Astrocyte (in vitro differentiated cells and primary cell): ENCODE measurements at regions not wholly inside any gene's neighbourhood (a gene's known extent, or its start where the extent isn't known, plus 50 kb on each side); places are given as distances from the start of the nearest gene placed in this dataset.
"Not testable (repeated sequence)": the region's sequence is repeated elsewhere in the genome, so short reads cannot be mapped to it uniquely, and the experiment has no call there.

Experiments
- DNase-seq: peaks from one replicate; pipeline ENCODE4 v3.0.0-alpha.2; 2010; ENCODE audit warnings: low read depth
- FAIRE-seq: peaks from 2 replicates; lab custom pipeline; 2011; peaks lifted over from hg19 to GRCh38; lab: Jason Lieb, UNC
- H2AFZ ChIP-seq: 2 replicates; pipeline ENCODE4 v1.6.0; 2012; ENCODE audit warnings: low read depth, low read length, inconsistent platforms
- H3K27ac ChIP-seq: 2 replicates; pipeline ENCODE4 v1.5.1; 2011; ENCODE audit warnings: low read depth, low read length, inconsistent platforms
- H3K27me3 ChIP-seq: 2 replicates; pipeline ENCODE4 v1.6.0; 2011; ENCODE audit warnings: low read length, inconsistent platforms; ENCODE audit not compliant: insufficient read depth
- H3K36me3 ChIP-seq: 2 replicates; pipeline ENCODE4 v1.5.1; 2011; ENCODE audit warnings: low read length, inconsistent platforms; ENCODE audit not compliant: insufficient read depth
- H3K4me1 ChIP-seq: 2 replicates; pipeline ENCODE4 v1.5.1; 2011; ENCODE audit warnings: low read length, inconsistent platforms; ENCODE audit not compliant: insufficient read depth
- H3K4me2 ChIP-seq: 2 replicates; pipeline ENCODE4 v1.6.0; 2012; ENCODE audit warnings: low read length, inconsistent platforms
- H3K4me3 ChIP-seq: 2 replicates; pipeline ENCODE4 v1.5.1; 2011; ENCODE audit warnings: low read depth, mild to moderate bottlenecking, low read length, inconsistent platforms; ENCODE audit not compliant: insufficient read depth
- H3K79me2 ChIP-seq: 2 replicates; pipeline ENCODE4 v1.6.0; 2012; ENCODE audit warnings: mild to moderate bottlenecking, low read length, inconsistent platforms; ENCODE audit not compliant: insufficient read depth
- H3K9ac ChIP-seq: 2 replicates; pipeline ENCODE4 v1.6.0; 2012; ENCODE audit warnings: mild to moderate bottlenecking, low read length, inconsistent platforms
- H3K9me3 ChIP-seq: 2 replicates; pipeline ENCODE4 v1.5.1; 2012; ENCODE audit warnings: low read depth, mild to moderate bottlenecking, low read length, inconsistent platforms; ENCODE audit not compliant: insufficient read depth
- H4K20me1 ChIP-seq: 2 replicates; pipeline ENCODE4 v1.6.0; 2012; ENCODE audit warnings: low read length, inconsistent platforms; ENCODE audit not compliant: insufficient read depth
- H3K27ac Mint-ChIP-seq: one replicate; pipeline ENCODE4 v1.8.0; 2021; ENCODE audit warnings: mild to moderate bottlenecking, mixed read lengths; ENCODE audit not compliant: unreplicated experiment
- H3K27me3 Mint-ChIP-seq: one replicate; pipeline ENCODE4 v1.8.0; 2021; ENCODE audit warnings: low read depth, mixed read lengths; ENCODE audit not compliant: unreplicated experiment
- H3K36me3 Mint-ChIP-seq: one replicate; pipeline ENCODE4 v1.8.0; 2021; ENCODE audit warnings: low read depth, mixed read lengths; ENCODE audit not compliant: unreplicated experiment
- H3K4me1 Mint-ChIP-seq: one replicate; pipeline ENCODE4 v1.8.0; 2021; ENCODE audit warnings: low read depth, mixed read lengths; ENCODE audit not compliant: unreplicated experiment
- H3K4me3 Mint-ChIP-seq: one replicate; pipeline ENCODE4 v1.8.0; 2021; ENCODE audit warnings: mild to moderate bottlenecking, moderate library complexity, mixed read lengths; ENCODE audit not compliant: unreplicated experiment
- H3K9me3 Mint-ChIP-seq: one replicate; pipeline ENCODE4 v1.8.0; 2021; ENCODE audit warnings: mild to moderate bottlenecking, mixed read lengths; ENCODE audit not compliant: unreplicated experiment
- EZH2 ChIP-seq: IDR thresholded peaks from 2 replicates; pipeline ENCODE4 v1.6.1; 2012; ENCODE audit warnings: mild to moderate bottlenecking, low read length, inconsistent platforms; ENCODE audit not compliant: insufficient read depth
- TF ChIP-seq, protein P1 (sequence below): IDR thresholded peaks from 2 replicates; pipeline ENCODE4 v1.5.1; 2011; ENCODE audit warnings: low read depth, mild to moderate bottlenecking, inconsistent platforms, low read length, moderate library complexity; ENCODE audit not compliant: insufficient read depth

- DNase-seq, result no peak
- Histone ChIP-seq H3K36me3 (no peaks in the 10 kb centered on the region), H3K27me3 (no peaks in the 10 kb centered on the region), H3K4me1 (no peaks in the 10 kb centered on the region), H3K79me2 (no peaks in the 10 kb centered on the region), H4K20me1 (no peaks in the 10 kb centered on the region), H3K4me2 (no peak overlapping the region), H3K9ac (no peak overlapping the region), H3K27ac (no peak overlapping the region), H3K9me3 (no peaks in the 10 kb centered on the region), H2AFZ (no peak overlapping the region), H3K4me3 (no peak overlapping the region)
- Mint-ChIP-seq H3K27me3 (peaks cover 16% of the 10 kb centered on the region), H3K9me3 (peaks cover 2% of the 10 kb centered on the region), H3K27ac (no peak overlapping the region), H3K4me3 (no peak overlapping the region), H3K4me1 (no peaks in the 10 kb centered on the region), H3K36me3 (no peaks in the 10 kb centered on the region)
- no peak for FAIRE-seq
- no peak for TF ChIP-seq EZH2
- TF ChIP-seq, protein P1, sequence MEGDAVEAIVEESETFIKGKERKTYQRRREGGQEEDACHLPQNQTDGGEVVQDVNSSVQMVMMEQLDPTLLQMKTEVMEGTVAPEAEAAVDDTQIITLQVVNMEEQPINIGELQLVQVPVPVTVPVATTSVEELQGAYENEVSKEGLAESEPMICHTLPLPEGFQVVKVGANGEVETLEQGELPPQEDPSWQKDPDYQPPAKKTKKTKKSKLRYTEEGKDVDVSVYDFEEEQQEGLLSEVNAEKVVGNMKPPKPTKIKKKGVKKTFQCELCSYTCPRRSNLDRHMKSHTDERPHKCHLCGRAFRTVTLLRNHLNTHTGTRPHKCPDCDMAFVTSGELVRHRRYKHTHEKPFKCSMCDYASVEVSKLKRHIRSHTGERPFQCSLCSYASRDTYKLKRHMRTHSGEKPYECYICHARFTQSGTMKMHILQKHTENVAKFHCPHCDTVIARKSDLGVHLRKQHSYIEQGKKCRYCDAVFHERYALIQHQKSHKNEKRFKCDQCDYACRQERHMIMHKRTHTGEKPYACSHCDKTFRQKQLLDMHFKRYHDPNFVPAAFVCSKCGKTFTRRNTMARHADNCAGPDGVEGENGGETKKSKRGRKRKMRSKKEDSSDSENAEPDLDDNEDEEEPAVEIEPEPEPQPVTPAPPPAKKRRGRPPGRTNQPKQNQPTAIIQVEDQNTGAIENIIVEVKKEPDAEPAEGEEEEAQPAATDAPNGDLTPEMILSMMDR, result no peak
Measured at GRCh38 chr2:129016972-129017371, 698.3 kb upstream of the HS6ST1 start.

DNA sequence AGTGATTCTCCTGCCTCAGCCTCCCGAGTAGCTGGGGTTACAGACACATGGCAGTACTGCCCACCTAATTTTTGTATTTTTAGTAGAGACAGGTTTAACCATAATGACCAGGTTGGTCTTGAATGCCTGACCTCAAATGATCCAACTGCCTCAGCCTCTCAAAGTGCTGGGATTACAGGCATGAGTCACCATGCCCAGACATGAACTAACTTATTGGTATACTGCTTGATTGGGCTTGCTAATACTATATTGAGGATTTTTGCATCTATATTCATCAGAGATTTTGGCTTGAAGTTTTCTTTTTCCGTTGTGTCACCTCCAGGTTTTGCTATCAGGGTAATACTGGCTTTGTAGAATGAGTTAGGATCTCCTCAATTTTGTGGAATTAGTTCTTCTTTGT lies 706.1 kb upstream of the HS6ST1 start:
- H2AFZ ChIP-seq, result no peak overlapping the region
- Mint-ChIP-seq H3K4me1 (no peaks in the 10 kb centered on the region), H3K27ac (no peak overlapping the region), H3K9me3 (peaks cover 3% of the 10 kb centered on the region), H3K27me3 (peaks cover 23% of the 10 kb centered on the region), H3K4me3 (no peak overlapping the region), H3K36me3 (no peaks in the 10 kb centered on the region)
- no peaks in the 10 kb centered on the region for H3K4me1 ChIP-seq
- H4K20me1 ChIP-seq, result no peaks in the 10 kb centered on the region
- no peak for DNase-seq
- TF ChIP-seq EZH2, result no peak
- TF ChIP-seq, protein P1, result no peak
- no peak overlapping the region for H3K4me3 ChIP-seq
- H3K36me3 ChIP-seq, result no peaks in the 10 kb centered on the region
- H3K4me2 ChIP-seq, result no peak overlapping the region
- no peak overlapping the region for H3K9ac ChIP-seq
- no peak for FAIRE-seq
- H3K27ac ChIP-seq, result no peak overlapping the region
- peaks cover 3% of the 10 kb centered on the region for H3K9me3 ChIP-seq
- H3K27me3 ChIP-seq, result no peaks in the 10 kb centered on the region
- no peaks in the 10 kb centered on the region for H3K79me2 ChIP-seq

- Histone ChIP-seq H3K4me2 (no peak overlapping the region), H3K27ac (no peak overlapping the region), H3K9me3 (no peaks in the 10 kb centered on the region), H3K79me2 (no peaks in the 10 kb centered on the region), H3K4me1 (no peaks in the 10 kb centered on the region), H3K4me3 (no peak overlapping the region), H2AFZ (no peak overlapping the region), H3K27me3 (no peaks in the 10 kb centered on the region), H4K20me1 (no peaks in the 10 kb centered on the region), H3K36me3 (no peaks in the 10 kb centered on the region), H3K9ac (no peak overlapping the region)
- Mint-ChIP-seq H3K36me3 (no peaks in the 10 kb centered on the region), H3K4me1 (no peaks in the 10 kb centered on the region), H3K9me3 (peaks cover 15% of the 10 kb centered on the region), H3K27me3 (peaks cover 3% of the 10 kb centered on the region), H3K27ac (no peak overlapping the region), H3K4me3 (no peak overlapping the region)
- DNase-seq (no peak), FAIRE-seq (no peak)
- no peak for TF ChIP-seq EZH2
- TF ChIP-seq, protein P1, result no peak
Measured at GRCh38 chr2:129035992-129036391, 717.3 kb upstream of the HS6ST1 start.

- H2AFZ ChIP-seq, H3K27ac ChIP-seq, H3K36me3 Mint-ChIP-seq, H3K4me3 Mint-ChIP-seq, H3K4me1 ChIP-seq, H3K4me3 ChIP-seq, H4K20me1 ChIP-seq, H3K4me2 ChIP-seq, DNase-seq, H3K9ac ChIP-seq, H3K79me2 ChIP-seq, FAIRE-seq, H3K27me3 ChIP-seq, H3K36me3 ChIP-seq, H3K27ac Mint-ChIP-seq, H3K4me1 Mint-ChIP-seq, H3K9me3 ChIP-seq: not testable (repeated sequence)
- H3K27me3 Mint-ChIP-seq, result peaks cover 10% of the 10 kb centered on the region
- H3K9me3 Mint-ChIP-seq, result peaks cover 35% of the 10 kb centered on the region
Measured at GRCh38 chr2:129043677-129044076, 725.0 kb upstream of the HS6ST1 start.
